Anterior cingulate cortex (tissue), 58 donors: ENCODE measurements at regions not wholly inside any gene's neighbourhood (a gene's known extent, or its start where the extent isn't known, plus 50 kb on each side); places are given as distances from the start of the nearest gene placed in this dataset.
"Not testable (repeated sequence)": the region's sequence is repeated elsewhere in the genome, so short reads cannot be mapped to it uniquely, and the experiment has no call there.

Source experiments
- DNase-seq, 58 donors: peaks; one replicate each; lab custom pipeline; 2025; lab: John Stamatoyannopoulos, UW

- no peak for DNase-seq
Measured at GRCh38 chr14:22276913-22277816, 311.9 kb downstream of the DAD1 start.

- no peak for DNase-seq
Measured at GRCh38 chr14:22271838-22272799, 316.9 kb downstream of the DAD1 start.

GRCh38 chr14:22268875-22269274, 320.1 kb downstream of the DAD1 start:
- no peak for DNase-seq

- DNase-seq = no peak
Measured at GRCh38 chr14:22266683-22267082, 322.3 kb downstream of the DAD1 start.

- no peak for DNase-seq
Measured at GRCh38 chr14:22266142-22266442, 322.9 kb downstream of the DAD1 start.

- DNase-seq = no peak
Measured at GRCh38 chr14:22265319-22266141, 323.5 kb downstream of the DAD1 start.

- no peak for DNase-seq
Measured at GRCh38 chr14:22264759-22265158, 324.3 kb downstream of the DAD1 start.

- DNase-seq = no peak
Measured at GRCh38 chr14:22263961-22264360, 325.1 kb downstream of the DAD1 start.

GRCh38 chr14:22262881-22263280, 326.1 kb downstream of the DAD1 start:
- DNase-seq = no peak

- peak in 2 of 58 donors; percentile 1 to 25 for DNase-seq
Measured at GRCh38 chr14:22255017-22255950, 333.7 kb downstream of the DAD1 start.

- peak in 9 of 58 donors; percentile 2 to 36 (median 5) for DNase-seq
Measured at GRCh38 chr14:22252686-22253085, 336.3 kb downstream of the DAD1 start.

- no peak for DNase-seq
Measured at GRCh38 chr14:22251090-22251489, 337.9 kb downstream of the DAD1 start.

- DNase-seq = no peak
Measured at GRCh38 chr14:22249770-22250169, 339.3 kb downstream of the DAD1 start.

GRCh38 chr14:22243971-22244581, 344.9 kb downstream of the DAD1 start:
- no peak for DNase-seq

GRCh38 chr14:22238320-22238719, 350.7 kb downstream of the DAD1 start:
- DNase-seq = not testable (repeated sequence)

GRCh38 chr14:22233377-22233776, 355.6 kb downstream of the DAD1 start:
- DNase-seq = no peak

- DNase-seq = no peak
Measured at GRCh38 chr14:22232933-22233332, 356.1 kb downstream of the DAD1 start.

GRCh38 chr14:22232486-22232885, 356.5 kb downstream of the DAD1 start:
- DNase-seq = no peak

GRCh38 chr14:22231018-22231417, 358.0 kb downstream of the DAD1 start:
- no peak for DNase-seq
